SK-N-MC (cell line): ENCODE measurements at regions not wholly inside any gene's neighbourhood (a gene's known extent, or its start where the extent isn't known, plus 50 kb on each side); places are given as distances from the start of the nearest gene placed in this dataset.

ENCODE experiments used
- EZH2 ChIP-seq: fragments of 200-600 bp; sonication (generic); IDR thresholded peaks from one replicate; pipeline ENCODE4 v1.6.1; 2017; ENCODE audit warnings: antibody characterized with exemption
- FOXP2 ChIP-seq: optimal IDR thresholded peaks from 2 replicates; pipeline ENCODE3; 2011; ENCODE audit warnings: mild to moderate bottlenecking, moderate library complexity; ENCODE audit not compliant: insufficient read depth; ENCODE audit errors: extremely low read length, control extremely low read depth
- POLR2AphosphoS5 ChIP-seq: IDR thresholded peaks from 2 replicates; pipeline ENCODE4 v1.6.1; 2012; ENCODE audit warnings: mild to moderate bottlenecking, low read depth, low read length, borderline replicate concordance

- TF ChIP-seq POLR2AphosphoS5 (no peak), EZH2 (no peak), FOXP2 (no peak)
Measured at GRCh38 chr6:15781890-15782289, 119.1 kb upstream of the DTNBP1 start.
